Mucosa of descending colon (tissue), 3 donors: ENCODE measurements at regions not wholly inside any gene's neighbourhood (a gene's known extent, or its start where the extent isn't known, plus 50 kb on each side); places are given as distances from the start of the nearest gene placed in this dataset.

ENCODE experiments used
- ATAC-seq: fragments of 200-7000 bp; cut with Tn5 transposase; one replicate; pipeline ENCODE4 v1.9.1; 2020; ENCODE audit warnings: mild to moderate bottlenecking, moderate library complexity
- DNase-seq, 3 donors: peaks; one replicate each; pipeline ENCODE4 v3.0.0-alpha.2; 2020
- H3K36me3 ChIP-seq: fragments of 200-600 bp; one replicate; pipeline ENCODE4 v1.8.0; 2021; ENCODE audit warnings: low read depth, mild to moderate bottlenecking
- H3K4me1 ChIP-seq: fragments of 200-600 bp; one replicate; pipeline ENCODE4 v1.8.0; 2021; ENCODE audit warnings: low read depth, mild to moderate bottlenecking
- H3K4me3 ChIP-seq: fragments of 200-600 bp; one replicate; pipeline ENCODE4 v1.8.0; 2021; ENCODE audit warnings: mild to moderate bottlenecking
- H3K9me3 ChIP-seq: fragments of 200-600 bp; one replicate; pipeline ENCODE4 v1.8.0; 2021; ENCODE audit warnings: mild to moderate bottlenecking
- CTCF ChIP-seq: fragments of 200-600 bp; IDR thresholded peaks from one replicate; pipeline ENCODE4 v1.8.0; 2022; ENCODE audit warnings: antibody characterized with exemption, mild to moderate bottlenecking
- intact Hi-C, 2 donors: fragments of 100-400 bp; cut with DNase I in 1 of 2; cut with micrococcal nuclease in 1 of 2; formaldehyde crosslinking; loops; one replicate each; pipeline versions ENCODE4 v1.11.0 to v1.11.1; 2022; cut with DNase I, micrococcal nuclease
- donor health status: DM: no; HTN: no; CAD: no; lungs with moderate emphysema.
- donor health status: DM: no; HTN: no; CAD: no.
- donor health status: DM: no; HTN: yes; CAD: no.

- no peak for TF ChIP-seq CTCF
- ATAC-seq, result no peak
- Histone ChIP-seq H3K36me3 (no peaks in the 10 kb centered on the region), H3K9me3 (peaks cover 24% of the 10 kb centered on the region), H3K4me1 (peaks cover 3% of the 10 kb centered on the region), H3K4me3 (no peak overlapping the region)
- no peak for DNase-seq
- intact Hi-C loops, result no loop called here
Observed at GRCh38 chr7:69433081-69433480, 165.2 kb upstream of the AUTS2 start.

GRCh38 chr7:69434398-69434815 is 163.9 kb upstream of the AUTS2 start:
- no peak overlapping the region for H3K4me3 ChIP-seq
- intact Hi-C loops, result no loop called here
- H3K36me3 ChIP-seq, result no peaks in the 10 kb centered on the region
- peaks cover 3% of the 10 kb centered on the region for H3K4me1 ChIP-seq
- H3K9me3 ChIP-seq, result peaks cover 27% of the 10 kb centered on the region
- no peak for ATAC-seq
- no peak for TF ChIP-seq CTCF
- no peak for DNase-seq

GRCh38 chr7:69435711-69436110 is 162.6 kb upstream of the AUTS2 start:
- intact Hi-C loops, result no loop called here
- Histone ChIP-seq H3K36me3 (no peaks in the 10 kb centered on the region), H3K4me3 (no peak overlapping the region), H3K9me3 (peaks cover 30% of the 10 kb centered on the region), H3K4me1 (no peaks in the 10 kb centered on the region)
- DNase-seq, result no peak
- no peak for ATAC-seq
- TF ChIP-seq CTCF, result no peak

- no peak for DNase-seq
- no peak for TF ChIP-seq CTCF
Observed at GRCh38 chr7:69436946-69437345, 161.3 kb upstream of the AUTS2 start.

GRCh38 chr7:69438584-69439412 is 159.5 kb upstream of the AUTS2 start:
- no peak for TF ChIP-seq CTCF
- peaks cover 21% of the 10 kb centered on the region for H3K9me3 ChIP-seq
- H3K4me1 ChIP-seq, result no peaks in the 10 kb centered on the region
- no peaks in the 10 kb centered on the region for H3K36me3 ChIP-seq
- ATAC-seq (no peak), DNase-seq (no peak)
- H3K4me3 ChIP-seq, result no peak overlapping the region
- intact Hi-C loops, result no loop called here

More at GRCh38 chr7:69436946-69437345, 161.3 kb upstream of the AUTS2 start:
- no peaks in the 10 kb centered on the region for H3K4me1 ChIP-seq
- H3K4me3 ChIP-seq, result no peak overlapping the region
- no peak for ATAC-seq
- peaks cover 24% of the 10 kb centered on the region for H3K9me3 ChIP-seq
- no peaks in the 10 kb centered on the region for H3K36me3 ChIP-seq
- intact Hi-C loops, result no loop called here
